ENCODE measurements at regions not wholly inside any gene's neighbourhood (a gene's known extent, or its start where the extent isn't known, plus 50 kb on each side); places are given as distances from the start of the nearest gene placed in this dataset.
"Not testable (repeated sequence)": the region's sequence is repeated elsewhere in the genome, so short reads cannot be mapped to it uniquely, and the experiment has no call there.

DNA sequence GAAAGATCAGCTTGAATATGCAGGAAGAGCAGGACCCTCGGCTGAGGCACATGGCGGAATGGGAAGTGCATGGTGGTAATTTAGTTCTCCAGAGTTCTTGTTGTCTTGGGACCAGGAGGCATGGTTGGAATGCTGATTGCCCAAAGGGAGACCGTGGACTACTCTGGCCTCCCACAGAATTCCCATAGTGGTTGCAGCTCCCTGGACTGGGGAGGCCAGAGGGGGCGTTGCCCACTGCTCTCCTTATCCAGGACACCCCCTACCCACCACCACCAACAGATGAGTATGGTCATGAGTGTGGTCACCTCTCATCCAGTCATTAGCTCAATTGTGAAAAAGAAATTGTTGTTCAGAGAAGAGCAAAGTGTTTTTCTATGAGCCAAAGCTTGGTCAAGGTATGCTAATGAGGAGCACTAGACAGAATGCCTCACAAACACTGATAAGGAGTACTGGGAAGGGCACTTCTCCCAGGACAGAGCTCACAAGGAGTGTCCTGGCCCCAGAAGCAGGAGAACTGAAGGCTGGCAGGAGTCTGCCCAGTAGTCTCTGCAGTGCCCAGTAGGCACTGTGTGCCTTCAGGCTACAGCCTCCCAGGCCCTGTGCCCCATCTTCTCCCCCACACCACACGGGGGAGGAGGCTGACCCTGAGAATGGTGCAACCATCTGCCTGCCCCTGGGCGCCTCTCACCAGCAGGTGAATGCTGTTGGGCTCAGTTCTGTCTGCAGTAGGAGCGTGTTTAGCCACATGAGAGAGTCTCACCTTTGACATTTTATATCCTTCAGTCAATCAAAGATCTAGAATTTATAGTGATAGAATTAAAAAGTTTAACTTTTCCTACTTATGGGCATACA, 51.4 kb upstream of the NEK3 start:
- not testable (repeated sequence) for H3K4me2 ChIP-seq (ENCODE audit: low read depth, low read length); BruUV-seq (replicated peaks)

More for the DNA sequence above, 51.4 kb upstream of the NEK3 start:
- H3K4me1 ChIP-seq (ENCODE audit: control insufficient read depth, insufficient read depth, low read length); H2AK9ac ChIP-seq (replicated peaks; ENCODE audit: low read depth, low read length, poor library complexity); POLR2A ChIA-PET (ENCODE audit: unreplicated experiment); H4K5ac ChIP-seq (ENCODE audit: low read depth, low read length); H3K14ac ChIP-seq (replicated peaks; ENCODE audit: low read depth, low read length); H3K27ac ChIP-seq (ENCODE audit: insufficient read depth, low read length); H3K9me1 ChIP-seq (ENCODE audit: insufficient read depth, low read length); H2AK5ac ChIP-seq (ENCODE audit: low read depth, low read length); H2AFZ ChIP-seq (replicated peaks; ENCODE audit: low read length, poor library complexity); H3K36me3 ChIP-seq (ENCODE audit: control insufficient read depth, insufficient read depth, low read length); CTCF ChIA-PET; H2BK120ac ChIP-seq (ENCODE audit: low read depth, low read length); H3K79me1 ChIP-seq (ENCODE audit: low read depth in 1 of 2, low read length in 2 of 2); H4K91ac ChIP-seq (ENCODE audit: insufficient read depth, low read depth, low read length); H3K56ac ChIP-seq (ENCODE audit: extremely low read depth, insufficient read depth, low read length); H4K8ac ChIP-seq (ENCODE audit: low read depth in 2 of 2, low read length in 2 of 2); H3K27me3 ChIP-seq (ENCODE audit: control insufficient read depth, insufficient read depth, low read length); H3K4me3 ChIP-seq (ENCODE audit: insufficient read depth, low read depth, low read length); H3K4ac ChIP-seq (ENCODE audit: low read depth, low read length); H3K9ac ChIP-seq (ENCODE audit: low read depth, low read length); H3K18ac ChIP-seq (ENCODE audit: low read depth, low read length); H4K20me1 ChIP-seq (ENCODE audit: insufficient read depth, low read length); ATAC-seq (ENCODE audit: low read depth); H2BK5ac ChIP-seq (ENCODE audit: low read depth, low read length, poor library complexity, severe bottlenecking); H2BK20ac ChIP-seq (ENCODE audit: low read depth, low read length); intact Hi-C loops (cut with micrococcal nuclease); DNase-seq; H2BK15ac ChIP-seq (ENCODE audit: low read depth, low read length); H3K23ac ChIP-seq (ENCODE audit: low read depth, low read length); H3K9me3 ChIP-seq (ENCODE audit: control insufficient read depth, insufficient read depth, low read length); in situ Hi-C loops (cut with MboI; ENCODE audit: low sequenced_read_pairs); dilution Hi-C loops (cut with HindIII; ENCODE audit: low sequenced_read_pairs, unreplicated experiment): not testable (repeated sequence)
- no CpG with 5 or more reads among the region's 7 CpGs for WGBS, 2 experiments (ENCODE audit: extremely low coverage in 2 of 2, insufficient read length in 1 of 2)

Data from IMR-90 (cell line).